ENCODE measurements at regions not wholly inside any gene's neighbourhood (a gene's known extent, or its start where the extent isn't known, plus 50 kb on each side); places are given as distances from the start of the nearest gene placed in this dataset.

- TF ChIP-seq EZH2 (IDR thresholded peaks at IDR 0.05; ENCODE audit: insufficient read depth, poor library complexity, severe bottlenecking) (no peak), EZH2phosphoT487 (IDR thresholded peaks at IDR 0.05; ENCODE audit: insufficient read depth, low read depth) (no peak)
Measured at GRCh38 chrX:39905946-39906345, 191.8 kb downstream of the BCOR start.
